Mesenchymal stem cell (in vitro differentiated cells and primary cell): ENCODE measurements at regions not wholly inside any gene's neighbourhood (a gene's known extent, or its start where the extent isn't known, plus 50 kb on each side); places are given as distances from the start of the nearest gene placed in this dataset.
A peak's percentile ranks its signal among the peaks of the same experiment; 100 is the strongest.

ENCODE experiments used
- DNase-seq: peaks from one replicate; pipeline ENCODE4 v3.0.0-alpha.2; 2013
- H2AFZ ChIP-seq: one replicate; pipeline ENCODE4 v1.6.1; 2013; ENCODE audit warnings: low read depth, mild to moderate bottlenecking, control low read depth, inconsistent platforms, low read length, moderate library complexity
- H2AK5ac ChIP-seq: 2 replicates; pipeline ENCODE4 v1.6.1; 2013; ENCODE audit warnings: low read length, moderate library complexity, mild to moderate bottlenecking, inconsistent platforms; ENCODE audit not compliant: severe bottlenecking
- H2BK120ac ChIP-seq: one replicate; pipeline ENCODE4 v1.6.1; 2013; ENCODE audit warnings: low read depth, mild to moderate bottlenecking, inconsistent platforms, low read length, moderate library complexity
- H2BK12ac ChIP-seq, 2 experiments: one replicate each; pipeline ENCODE4 v1.6.1; 2013; ENCODE audit warnings: inconsistent platforms in 2 of 2, low read length in 2 of 2, mild to moderate bottlenecking in 2 of 2, moderate library complexity in 2 of 2, control low read depth in 1 of 2
- H2BK15ac ChIP-seq: one replicate; pipeline ENCODE4 v1.6.1; 2013; ENCODE audit warnings: mild to moderate bottlenecking, low read depth, inconsistent platforms; ENCODE audit not compliant: poor library complexity, severe bottlenecking
- H2BK5ac ChIP-seq: 2 replicates; pipeline ENCODE4 v1.6.1; 2013; ENCODE audit warnings: low read depth, mild to moderate bottlenecking, low read length, control low read depth, inconsistent platforms; ENCODE audit not compliant: poor library complexity, severe bottlenecking
- H3K14ac ChIP-seq, 2 experiments: one replicate each; pipeline ENCODE4 v1.6.1; 2013; ENCODE audit warnings: inconsistent platforms in 2 of 2, low read length in 2 of 2, control low read depth in 1 of 2, mild to moderate bottlenecking in 1 of 2, moderate library complexity in 1 of 2
- H3K18ac ChIP-seq, 2 experiments: one replicate each; pipeline ENCODE4 v1.6.1; 2013; ENCODE audit warnings: inconsistent platforms in 2 of 2, low read length in 2 of 2, control low read depth in 1 of 2, low read depth in 1 of 2, mild to moderate bottlenecking in 1 of 2
- H3K23ac ChIP-seq, 2 experiments: one replicate each; pipeline ENCODE4 v1.6.1; 2013; ENCODE audit warnings: inconsistent platforms in 2 of 2, low read length in 2 of 2, mild to moderate bottlenecking in 2 of 2, moderate library complexity in 2 of 2, control low read depth in 1 of 2
- H3K27ac ChIP-seq: 2 replicates; pipeline ENCODE4 v1.5.1; 2013; ENCODE audit warnings: mild to moderate bottlenecking, moderate library complexity, low read length, control low read depth, inconsistent platforms; ENCODE audit not compliant: poor library complexity, severe bottlenecking
- H3K27me3 ChIP-seq, 2 experiments: 2 replicates each; pipeline versions ENCODE4 v1.6.1 to v1.7.0; 2013; ENCODE audit warnings: low read length in 2 of 2, mild to moderate bottlenecking in 2 of 2, moderate library complexity in 2 of 2, control low read depth in 1 of 2, inconsistent platforms in 1 of 2; ENCODE audit not compliant: control insufficient read depth in 1 of 2, insufficient read depth in 1 of 2
- H3K36me3 ChIP-seq, 2 experiments: 2 replicates each; pipeline versions ENCODE4 v1.6.1 to v1.7.0; 2013; ENCODE audit warnings: low read length in 2 of 2, control low read depth in 1 of 2, inconsistent platforms in 1 of 2, low read depth in 1 of 2, mild to moderate bottlenecking in 1 of 2; ENCODE audit not compliant: insufficient read depth in 2 of 2, control insufficient read depth in 1 of 2
- H3K4ac ChIP-seq, 2 experiments: one replicate each; pipeline ENCODE4 v1.6.1; 2013; ENCODE audit warnings: inconsistent platforms in 2 of 2, low read length in 2 of 2, mild to moderate bottlenecking in 2 of 2, moderate library complexity in 2 of 2, control low read depth in 1 of 2, low read depth in 1 of 2
- H3K4me1 ChIP-seq: 2 replicates; pipeline ENCODE4 v1.6.1; 2013; ENCODE audit warnings: low read depth, low read length, control low read depth; ENCODE audit not compliant: control insufficient read depth, insufficient read depth
- H3K4me2 ChIP-seq: 2 replicates; pipeline ENCODE4 v1.6.1; 2013; ENCODE audit warnings: low read length, mild to moderate bottlenecking, inconsistent platforms; ENCODE audit not compliant: poor library complexity, severe bottlenecking
- H3K4me3 ChIP-seq, 2 experiments: 2 replicates each; pipeline versions ENCODE4 v1.5.1 to v1.7.0; 2013; ENCODE audit warnings: low read length in 2 of 2, mild to moderate bottlenecking in 2 of 2, control low read depth in 1 of 2, low read depth in 1 of 2; ENCODE audit not compliant: insufficient read depth in 1 of 2
- H3K79me1 ChIP-seq: replicated peaks from 2 replicates; pipeline ENCODE4 v1.6.1; 2013; ENCODE audit warnings: mild to moderate bottlenecking, control low read depth, low read length, inconsistent platforms; ENCODE audit not compliant: poor library complexity, severe bottlenecking
- H3K9ac ChIP-seq: 2 replicates; pipeline ENCODE4 v1.7.0; 2013; ENCODE audit warnings: mild to moderate bottlenecking, low read length, moderate library complexity
- H3K9me3 ChIP-seq: 2 replicates; pipeline ENCODE4 v1.7.0; 2013; ENCODE audit warnings: mild to moderate bottlenecking, low read length; ENCODE audit not compliant: control insufficient read depth
- H4K8ac ChIP-seq: one replicate; pipeline ENCODE4 v1.6.1; 2013; ENCODE audit warnings: inconsistent platforms, mild to moderate bottlenecking, low read length, moderate library complexity
- H4K91ac ChIP-seq: one replicate; pipeline ENCODE4 v1.6.1; 2013; ENCODE audit warnings: mild to moderate bottlenecking, low read length, inconsistent platforms
- WGBS: methylation state at CpG from one replicate; pipeline ENCODE4 v1.1.7; 2013; ENCODE audit warnings: mixed read lengths; 5-methylcytosine and 5-hydroxymethylcytosine counted together

DNA sequence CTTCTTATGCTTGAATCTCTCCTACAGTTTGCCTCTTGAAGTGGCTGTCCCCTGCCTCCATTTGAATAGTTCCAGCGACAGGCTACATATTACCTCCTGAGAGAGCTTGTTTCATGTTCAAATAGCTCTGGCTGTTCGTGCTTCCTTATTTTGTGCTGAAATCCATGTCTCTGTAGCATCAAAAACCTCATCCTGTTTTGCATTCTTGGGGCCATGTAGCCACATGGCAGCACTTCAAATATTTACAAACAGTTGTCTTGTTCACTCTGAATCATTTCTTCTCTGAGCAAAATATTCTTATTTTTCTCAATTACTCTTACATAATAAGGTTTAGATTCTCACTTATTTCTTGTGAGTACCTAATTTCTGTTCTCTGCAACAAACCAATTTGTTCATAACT lies 1243.1 kb upstream of the NXPH2 start:
- Histone ChIP-seq H3K27me3 (no peaks in the 10 kb centered on the region), H3K36me3 (no peaks in the 10 kb centered on the region), H2BK15ac (no peak overlapping the region), H2BK120ac (no peak overlapping the region), H4K8ac (no peak overlapping the region), H2BK5ac (no peak overlapping the region), H3K4ac (no peak overlapping the region), H3K4me1 (no peaks in the 10 kb centered on the region), H3K9ac (no peak overlapping the region), H2AK5ac (no peak overlapping the region), H3K27ac (no peak overlapping the region), H3K14ac (no peak overlapping the region), H4K91ac (no peak overlapping the region), H3K18ac (no peak overlapping the region), H3K23ac (no peak overlapping the region), H2BK12ac (no peak overlapping the region), H3K4me3 (no peak overlapping the region), H2AFZ (no peak overlapping the region), H3K9me3 (no peaks in the 10 kb centered on the region), H3K4me2 (no peak overlapping the region), H3K79me1 (no peaks in the 10 kb centered on the region)
- WGBS: 22% methylated on average over 2 of the region's 2 CpGs
- DNase-seq: peak; percentile 54

DNA sequence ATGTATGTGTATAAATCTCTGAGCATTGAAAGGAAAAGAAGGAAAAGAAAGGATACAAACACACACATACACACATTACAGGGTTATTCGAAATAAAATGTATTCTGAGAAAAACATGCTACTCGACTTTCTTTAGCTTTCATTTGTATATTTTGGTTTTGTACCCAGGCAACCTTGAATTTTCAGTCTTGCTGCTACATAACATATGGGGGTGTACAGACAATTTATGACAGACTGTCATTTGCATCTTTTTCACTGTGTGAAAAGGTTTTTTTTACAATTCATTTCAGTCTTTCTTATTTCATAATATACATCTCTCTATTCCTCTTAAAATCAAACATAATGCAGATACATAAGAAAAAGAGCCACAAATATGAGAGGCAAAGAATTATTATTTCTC lies 1238.4 kb upstream of the NXPH2 start:
- Histone ChIP-seq H2BK5ac (no peak overlapping the region), H3K9me3 (no peaks in the 10 kb centered on the region), H4K91ac (no peak overlapping the region), H4K8ac (no peak overlapping the region), H3K4me1 (no peaks in the 10 kb centered on the region), H2AK5ac (no peak overlapping the region), H2AFZ (no peak overlapping the region), H2BK120ac (no peak overlapping the region), H3K36me3 (no peaks in the 10 kb centered on the region), H2BK15ac (no peak overlapping the region), H3K27ac (no peak overlapping the region), H3K27me3 (no peaks in the 10 kb centered on the region), H3K79me1 (no peaks in the 10 kb centered on the region), H3K4ac (no peak overlapping the region), H3K4me2 (no peak overlapping the region), H3K14ac (no peak overlapping the region), H3K18ac (no peak overlapping the region), H3K4me3 (no peak overlapping the region), H3K9ac (no peak overlapping the region), H3K23ac (no peak overlapping the region), H2BK12ac (no peak overlapping the region)
- no CpG with 5 or more reads among the region's 2 CpGs for WGBS
- DNase-seq: no peak

DNA sequence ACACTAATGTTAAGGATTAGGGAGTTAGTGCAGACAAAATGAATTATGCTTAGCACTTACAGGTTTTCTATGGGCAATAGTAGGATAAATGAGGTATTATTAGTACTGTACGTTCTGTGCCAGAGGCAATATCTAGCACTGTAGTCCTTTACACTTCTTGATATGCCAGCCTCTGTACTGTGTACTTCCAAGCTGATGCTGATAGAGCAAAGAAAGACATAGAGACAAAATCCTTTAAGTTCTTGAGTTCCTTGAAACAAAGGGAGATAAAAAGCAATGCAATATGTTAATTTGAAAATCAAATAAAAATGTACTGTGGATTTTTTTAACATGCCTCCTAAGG lies 1234.0 kb upstream of the NXPH2 start:
- Histone ChIP-seq H3K4ac (no peak overlapping the region), H3K18ac (no peak overlapping the region), H2AFZ (no peak overlapping the region), H4K91ac (no peak overlapping the region), H3K27ac (no peak overlapping the region), H3K14ac (no peak overlapping the region), H2BK120ac (no peak overlapping the region), H3K9ac (no peak overlapping the region), H3K4me2 (no peak overlapping the region), H3K4me3 (no peak overlapping the region), H2AK5ac (no peak overlapping the region), H3K23ac (no peak overlapping the region), H3K79me1 (no peaks in the 10 kb centered on the region), H3K9me3 (no peaks in the 10 kb centered on the region), H2BK12ac (no peak overlapping the region), H3K27me3 (no peaks in the 10 kb centered on the region), H2BK5ac (no peak overlapping the region), H4K8ac (no peak overlapping the region), H3K4me1 (no peaks in the 10 kb centered on the region), H2BK15ac (no peak overlapping the region), H3K36me3 (no peaks in the 10 kb centered on the region)
- 100% methylated on average over 1 of the region's 1 CpG for WGBS
- no peak for DNase-seq

DNA sequence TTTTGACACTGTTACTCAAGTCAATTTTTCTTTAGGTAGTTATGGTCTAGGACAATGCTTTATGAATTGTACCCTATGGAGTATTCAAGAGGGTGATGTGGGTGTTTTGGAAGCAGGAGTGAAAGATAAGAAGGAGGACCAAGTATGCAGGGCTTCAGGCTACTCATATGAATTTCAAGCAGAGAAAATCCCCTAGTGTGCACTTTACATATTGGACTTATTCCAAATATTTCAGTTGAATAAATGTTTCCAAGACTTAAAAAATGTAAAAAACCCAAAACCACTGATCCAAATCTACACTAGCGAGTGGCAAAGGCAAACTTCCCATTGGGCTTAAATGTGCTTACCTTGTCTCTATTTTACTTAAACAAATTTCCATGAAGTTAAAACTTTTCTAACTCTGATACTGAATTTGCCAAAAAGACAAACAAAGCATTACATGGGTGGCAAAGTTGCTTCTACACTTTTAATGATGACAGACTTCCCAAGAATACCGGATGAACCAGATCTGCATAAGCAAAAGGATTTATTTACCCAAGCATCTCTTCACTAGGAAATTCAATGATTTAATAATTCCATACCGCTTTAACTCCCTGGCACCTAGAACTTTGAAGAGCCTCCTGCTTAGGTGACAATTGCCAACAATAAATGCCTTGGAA lies 1233.5 kb upstream of the NXPH2 start:
- H3K27ac ChIP-seq: no peak overlapping the region

More for the DNA sequence above, 1233.5 kb upstream of the NXPH2 start:
- Histone ChIP-seq H4K8ac (no peak overlapping the region), H3K23ac (no peak overlapping the region), H4K91ac (no peak overlapping the region), H3K9ac (no peak overlapping the region), H2BK12ac (no peak overlapping the region), H3K18ac (no peak overlapping the region), H3K4me1 (no peaks in the 10 kb centered on the region), H3K14ac (no peak overlapping the region), H2BK15ac (no peak overlapping the region), H3K4ac (no peak overlapping the region), H3K36me3 (no peaks in the 10 kb centered on the region), H3K27me3 (no peaks in the 10 kb centered on the region), H3K79me1 (no peaks in the 10 kb centered on the region), H2AK5ac (no peak overlapping the region), H3K4me3 (no peak overlapping the region), H3K9me3 (no peaks in the 10 kb centered on the region), H2AFZ (no peak overlapping the region), H2BK5ac (no peak overlapping the region), H2BK120ac (no peak overlapping the region), H3K4me2 (no peak overlapping the region)
- DNase-seq: no peak
- WGBS: 83% methylated on average over 2 of the region's 3 CpGs
